ENCODE measurements at regions not wholly inside any gene's neighbourhood (a gene's known extent, or its start where the extent isn't known, plus 50 kb on each side); places are given as distances from the start of the nearest gene placed in this dataset.
"Not testable (repeated sequence)": the region's sequence is repeated elsewhere in the genome, so short reads cannot be mapped to it uniquely, and the experiment has no call there.

DNA sequence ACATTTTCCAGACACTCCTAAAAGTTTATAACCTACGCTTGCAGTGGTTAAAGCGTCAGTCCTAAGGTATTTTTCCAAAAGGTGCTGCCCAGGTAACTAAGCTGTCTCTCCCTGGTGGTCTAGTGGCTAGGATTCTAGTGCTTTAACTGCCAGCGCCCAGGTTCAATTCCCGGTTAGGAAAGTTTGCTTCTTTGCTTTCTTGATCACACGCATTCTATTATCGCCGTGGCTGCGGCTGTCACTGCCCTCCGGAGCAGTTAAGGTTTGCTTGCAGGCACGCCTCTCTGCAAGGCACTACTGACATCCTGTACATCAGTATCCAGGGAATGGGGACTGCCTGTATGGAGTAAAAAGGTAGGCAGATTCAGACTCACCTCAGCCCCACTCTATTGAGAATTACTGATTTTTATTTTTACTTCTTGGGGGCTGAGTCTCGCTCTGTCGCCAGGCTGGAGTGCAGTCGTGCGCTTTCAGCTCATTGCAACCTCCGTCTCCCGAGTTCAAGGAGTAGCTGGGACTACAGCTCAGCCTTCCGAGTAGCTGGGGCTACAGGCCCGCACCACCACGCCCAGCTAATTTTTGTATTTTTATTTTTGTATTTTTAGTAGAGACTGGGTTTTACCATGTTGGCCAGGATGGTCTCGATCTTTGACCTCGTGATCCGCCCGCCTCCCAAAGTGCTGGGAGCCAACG, 53.2 kb upstream of the CFAP126 start:
- TF ChIP-seq SP1 (IDR thresholded peaks at IDR 0.05), result no peak
- TF ChIP-seq TARDBP (IDR thresholded peaks at IDR 0.05), result no peak
- no peak for TF ChIP-seq FOXM1 (IDR thresholded peaks at IDR 0.05; ENCODE audit: borderline replicate concordance)
- TF ChIP-seq, protein P1, sequence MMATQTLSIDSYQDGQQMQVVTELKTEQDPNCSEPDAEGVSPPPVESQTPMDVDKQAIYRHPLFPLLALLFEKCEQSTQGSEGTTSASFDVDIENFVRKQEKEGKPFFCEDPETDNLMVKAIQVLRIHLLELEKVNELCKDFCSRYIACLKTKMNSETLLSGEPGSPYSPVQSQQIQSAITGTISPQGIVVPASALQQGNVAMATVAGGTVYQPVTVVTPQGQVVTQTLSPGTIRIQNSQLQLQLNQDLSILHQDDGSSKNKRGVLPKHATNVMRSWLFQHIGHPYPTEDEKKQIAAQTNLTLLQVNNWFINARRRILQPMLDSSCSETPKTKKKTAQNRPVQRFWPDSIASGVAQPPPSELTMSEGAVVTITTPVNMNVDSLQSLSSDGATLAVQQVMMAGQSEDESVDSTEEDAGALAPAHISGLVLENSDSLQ (IDR thresholded peaks at IDR 0.05), result no peak
- no peak for TF ChIP-seq ARNT (IDR thresholded peaks at IDR 0.05)
- no peak for TF ChIP-seq ELF4 (IDR thresholded peaks at IDR 0.05)
- no peak for TF ChIP-seq LEF1 (IDR thresholded peaks at IDR 0.05; ENCODE audit: borderline replicate concordance)
- TF ChIP-seq ZNF384 (IDR thresholded peaks at IDR 0.05), result no peak
- TF ChIP-seq HDGF (IDR thresholded peaks at IDR 0.05; ENCODE audit: borderline replicate concordance), result no peak
- TF ChIP-seq NFRKB (IDR thresholded peaks at IDR 0.05), result no peak
- no peak for TF ChIP-seq SUZ12 (IDR thresholded peaks at IDR 0.05)
- no peak for TF ChIP-seq CTBP1 (IDR thresholded peaks at IDR 0.05; ENCODE audit: borderline replicate concordance)
- peak; percentile 61 for DNase-seq (ENCODE audit: extremely low spot score)
- ChIA-PET CTCF (interaction anchor here (1.2 kb wide), 1 partner anchor 12 kb away, joined by 3 read pairs; no protein-coding TSS in a partner anchor), POLR2A (interaction anchor here (0.5 to 1.7 kb wide), 2 partner anchors 21 to 36 kb away, joined by 3 to 7 read pairs; no protein-coding TSS in a partner anchor)

DNA sequence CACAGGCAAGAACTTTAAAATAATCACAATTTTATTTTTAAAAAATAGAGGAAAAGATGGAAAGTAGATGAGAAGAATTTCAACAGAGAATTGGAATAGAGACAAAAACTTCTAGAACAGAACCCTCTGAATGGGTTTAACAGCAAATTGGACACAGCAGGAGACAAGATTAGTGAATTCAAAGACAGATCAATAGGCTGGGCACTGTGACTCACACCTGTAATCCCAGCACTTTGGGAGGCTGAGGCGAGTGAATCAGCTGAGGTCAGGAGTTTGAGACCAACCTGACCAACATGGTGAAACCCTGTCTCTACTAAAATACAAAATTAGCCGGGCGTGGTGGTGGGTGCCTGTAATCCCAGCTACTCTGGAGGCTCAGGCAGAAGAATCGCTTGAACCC, 49.9 kb upstream of the CFAP126 start:
- POLR2A ChIA-PET; DNase-seq (ENCODE audit: extremely low spot score); CTCF ChIA-PET: not testable (repeated sequence)

Measured in HEK293T (cell line).